ENCODE measurements at regions not wholly inside any gene's neighbourhood (a gene's known extent, or its start where the extent isn't known, plus 50 kb on each side); places are given as distances from the start of the nearest gene placed in this dataset.

- H3K27ac Mint-ChIP-seq: no peak overlapping the region
- H3K4me1 Mint-ChIP-seq: no peaks in the 10 kb centered on the region
- ATAC-seq (ENCODE audit: low read depth) (no peak), DNase-seq (ENCODE audit: low spot score in 2 of 2) (no peak)
- peaks cover 1% of the 10 kb centered on the region for H3K27me3 Mint-ChIP-seq
- H3K9me3 Mint-ChIP-seq: no peaks in the 10 kb centered on the region
- no peak overlapping the region for H3K4me3 Mint-ChIP-seq
- no peaks in the 10 kb centered on the region for H3K36me3 Mint-ChIP-seq
Measured at GRCh38 chr20:9981829-9982228, 53.0 kb upstream of the ANKEF1 start.

DNA sequence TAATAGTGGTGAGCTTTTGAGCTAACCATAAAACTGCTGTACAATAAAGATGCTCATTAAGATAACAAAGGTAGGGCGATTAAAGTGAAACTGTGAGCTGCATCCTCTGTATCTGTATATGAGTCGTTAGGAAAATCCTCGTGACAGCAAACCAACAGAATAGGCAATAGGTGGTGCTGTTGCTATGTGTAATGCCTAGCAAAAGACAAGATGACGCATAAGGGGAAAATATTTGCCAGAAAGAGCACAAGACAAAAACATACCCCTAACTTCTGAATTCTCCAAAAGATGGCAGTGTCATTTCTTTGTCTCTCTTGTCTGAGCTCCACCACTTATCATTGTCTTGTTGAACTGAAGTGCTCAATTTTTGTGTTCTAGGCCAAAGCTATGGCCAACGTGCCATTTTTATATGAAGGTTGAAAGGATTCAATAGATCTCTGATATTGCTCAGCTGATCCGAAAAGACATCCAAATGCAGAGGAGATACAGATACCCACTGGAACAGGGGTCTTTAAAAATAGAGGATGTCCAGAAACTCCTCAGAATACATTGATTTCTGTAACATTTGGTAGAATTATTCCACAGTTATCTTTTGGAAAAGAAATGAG lies 56.3 kb upstream of the ANKEF1 start:
- DNase-seq (ENCODE audit: low spot score in 2 of 2) (peak; percentile 12 to 37), ATAC-seq (ENCODE audit: low read depth) (peak; percentile 89)
- Mint-ChIP-seq H3K27me3 (peaks cover 1% of the 10 kb centered on the region), H3K36me3 (no peaks in the 10 kb centered on the region), H3K4me1 (no peaks in the 10 kb centered on the region), H3K4me3 (no peak overlapping the region), H3K27ac (no peak overlapping the region), H3K9me3 (no peaks in the 10 kb centered on the region)

DNA sequence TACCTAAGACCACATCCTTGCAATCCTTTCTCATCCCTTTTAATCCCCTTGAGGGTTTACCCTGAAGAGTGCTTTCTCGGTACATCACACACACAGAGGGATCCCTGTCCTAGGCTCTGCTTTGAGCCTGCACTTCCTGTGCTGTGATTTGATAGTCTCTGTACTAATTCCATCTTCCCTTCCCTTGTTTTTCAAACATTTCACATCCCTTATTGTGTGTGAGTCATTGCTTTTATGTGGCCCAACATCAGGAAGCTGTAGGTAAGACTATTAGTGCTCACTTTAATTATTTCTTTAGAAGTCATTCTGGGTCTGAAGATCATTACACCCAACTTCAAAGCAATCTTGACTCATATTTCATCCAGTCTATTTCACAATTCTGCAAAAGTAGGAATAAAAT lies 57.2 kb upstream of the ANKEF1 start:
- H3K4me3 Mint-ChIP-seq: no peak overlapping the region
- no peaks in the 10 kb centered on the region for H3K4me1 Mint-ChIP-seq
- no peak overlapping the region for H3K27ac Mint-ChIP-seq
- DNase-seq (ENCODE audit: low spot score in 2 of 2) (no peak), ATAC-seq (ENCODE audit: low read depth) (no peak)
- peaks cover 2% of the 10 kb centered on the region for H3K27me3 Mint-ChIP-seq
- no peaks in the 10 kb centered on the region for H3K9me3 Mint-ChIP-seq
- H3K36me3 Mint-ChIP-seq: no peaks in the 10 kb centered on the region

- ATAC-seq (ENCODE audit: low read depth): no peak
- peaks cover 3% of the 10 kb centered on the region for H3K27me3 Mint-ChIP-seq
- H3K9me3 Mint-ChIP-seq: no peaks in the 10 kb centered on the region
- no peak overlapping the region for H3K27ac Mint-ChIP-seq
- no peaks in the 10 kb centered on the region for H3K4me1 Mint-ChIP-seq
- no peaks in the 10 kb centered on the region for H3K36me3 Mint-ChIP-seq
- DNase-seq (ENCODE audit: low spot score in 2 of 2): no peak
- no peak overlapping the region for H3K4me3 Mint-ChIP-seq
Measured at GRCh38 chr20:9974324-9974723, 60.5 kb upstream of the ANKEF1 start.

GRCh38 chr20:9971746-9972145 lies 63.0 kb upstream of the ANKEF1 start:
- DNase-seq (ENCODE audit: low spot score in 2 of 2) (no peak), ATAC-seq (ENCODE audit: low read depth) (no peak)
- Mint-ChIP-seq H3K4me1 (no peaks in the 10 kb centered on the region), H3K36me3 (no peaks in the 10 kb centered on the region), H3K27ac (no peak overlapping the region), H3K27me3 (peaks cover 2% of the 10 kb centered on the region), H3K9me3 (no peaks in the 10 kb centered on the region), H3K4me3 (no peak overlapping the region)

DNA sequence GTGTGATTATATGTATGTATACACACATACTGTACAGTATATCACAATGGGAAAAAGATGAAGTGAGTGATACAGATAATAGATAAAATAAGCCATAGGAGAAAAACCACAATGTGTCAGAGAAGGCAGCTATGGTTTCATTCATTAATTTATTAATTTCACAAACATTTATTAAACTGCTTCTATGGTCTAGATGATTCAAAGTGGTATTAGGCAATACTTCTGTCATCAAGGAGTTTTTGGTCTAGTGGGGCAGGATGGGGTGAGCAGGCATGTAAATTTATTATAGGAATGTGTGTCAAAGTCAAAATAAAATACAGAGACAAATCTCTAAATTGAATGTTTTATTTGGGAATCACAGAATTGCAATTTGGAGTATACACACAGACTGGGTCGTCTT lies 65.2 kb upstream of the ANKEF1 start:
- Mint-ChIP-seq H3K4me3 (no peak overlapping the region), H3K27me3 (peaks cover 5% of the 10 kb centered on the region), H3K36me3 (no peaks in the 10 kb centered on the region), H3K9me3 (peaks cover 2% of the 10 kb centered on the region), H3K27ac (no peak overlapping the region), H3K4me1 (no peaks in the 10 kb centered on the region)
- DNase-seq (ENCODE audit: low spot score in 2 of 2): no peak
- no peak for ATAC-seq (ENCODE audit: low read depth)

DNA sequence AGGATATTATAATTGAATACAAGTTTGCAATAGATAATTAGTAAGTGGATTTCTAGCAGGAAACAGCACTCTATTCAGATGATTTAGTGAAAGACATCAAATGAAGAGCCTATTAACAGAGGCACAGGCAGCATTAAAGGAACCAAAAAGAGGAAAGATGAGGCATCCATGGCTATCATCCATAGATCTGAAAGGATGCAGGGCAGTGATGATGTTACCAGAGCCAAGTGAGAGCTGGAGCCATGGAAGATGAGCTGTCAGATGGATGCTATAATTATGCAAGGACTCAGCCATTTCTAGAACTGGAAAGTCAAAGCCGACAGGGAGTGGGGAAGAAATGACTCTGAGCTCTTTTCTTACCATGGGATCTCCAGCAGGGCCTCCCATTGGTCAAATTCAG lies 66.8 kb upstream of the ANKEF1 start:
- Mint-ChIP-seq H3K27me3 (peaks cover 7% of the 10 kb centered on the region), H3K4me1 (no peaks in the 10 kb centered on the region), H3K4me3 (no peak overlapping the region), H3K27ac (no peak overlapping the region), H3K36me3 (no peaks in the 10 kb centered on the region), H3K9me3 (peaks cover 2% of the 10 kb centered on the region)
- ATAC-seq (ENCODE audit: low read depth): no peak
- DNase-seq (ENCODE audit: low spot score in 2 of 2): no peak

DNA sequence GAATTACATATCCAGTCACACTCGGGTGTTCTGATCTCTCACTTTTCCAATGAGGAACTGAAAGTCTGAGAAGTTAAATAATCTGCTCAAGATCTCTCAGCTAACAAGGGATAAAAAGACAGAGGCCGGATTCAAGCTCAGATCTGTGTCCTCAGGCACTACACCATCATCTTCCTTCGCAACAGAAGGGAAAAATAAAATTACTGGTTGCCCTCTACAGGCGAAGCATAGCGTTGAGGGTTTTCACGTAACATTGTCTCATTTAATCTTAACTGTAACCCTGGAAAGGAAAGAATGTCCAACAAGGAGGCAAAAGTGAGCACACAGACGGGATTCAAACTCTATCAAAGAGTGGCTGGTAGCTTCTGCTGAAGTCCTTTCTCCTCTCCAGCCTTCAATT lies 67.8 kb upstream of the ANKEF1 start:
- H3K9me3 Mint-ChIP-seq: peaks cover 2% of the 10 kb centered on the region
- DNase-seq (ENCODE audit: low spot score in 2 of 2) (no peak), ATAC-seq (ENCODE audit: low read depth) (no peak)
- H3K27me3 Mint-ChIP-seq: peaks cover 6% of the 10 kb centered on the region
- no peaks in the 10 kb centered on the region for H3K36me3 Mint-ChIP-seq
- no peaks in the 10 kb centered on the region for H3K4me1 Mint-ChIP-seq
- H3K4me3 Mint-ChIP-seq: no peak overlapping the region
- H3K27ac Mint-ChIP-seq: no peak overlapping the region

DNA sequence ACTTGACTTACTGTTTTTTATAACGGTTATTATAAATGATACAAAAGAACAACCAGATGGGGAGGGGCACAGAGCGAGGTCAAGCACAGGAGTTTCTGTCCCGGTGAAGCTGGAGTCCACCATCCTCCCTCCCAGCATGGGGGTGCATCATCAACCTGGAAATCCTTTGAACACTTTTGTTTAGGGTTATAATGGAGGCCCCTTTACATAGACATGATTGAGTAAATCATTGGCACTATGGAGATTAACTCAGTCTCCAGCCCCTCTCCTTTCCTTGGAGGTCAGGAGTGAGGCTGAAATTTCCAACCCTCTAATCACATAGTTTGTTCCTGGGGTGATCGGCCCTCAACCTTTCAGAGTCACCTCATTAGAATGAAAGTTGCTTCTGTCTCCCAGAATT lies 71.8 kb upstream of the ANKEF1 start:
- ATAC-seq (ENCODE audit: low read depth) (no peak), DNase-seq (ENCODE audit: low spot score in 2 of 2) (no peak)
- peaks cover 2% of the 10 kb centered on the region for H3K9me3 Mint-ChIP-seq
- no peak overlapping the region for H3K4me3 Mint-ChIP-seq
- no peaks in the 10 kb centered on the region for H3K36me3 Mint-ChIP-seq
- no peak overlapping the region for H3K27ac Mint-ChIP-seq
- H3K27me3 Mint-ChIP-seq: peaks cover 6% of the 10 kb centered on the region
- no peaks in the 10 kb centered on the region for H3K4me1 Mint-ChIP-seq

GRCh38 chr20:9958693-9959092 lies 76.1 kb upstream of the ANKEF1 start:
- H3K9me3 Mint-ChIP-seq: peaks cover 1% of the 10 kb centered on the region
- no peak for ATAC-seq (ENCODE audit: low read depth)

GRCh38 chr20:9955646-9956045 lies 79.1 kb upstream of the ANKEF1 start:
- no peak for DNase-seq (ENCODE audit: low spot score in 2 of 2)
- peaks cover 1% of the 10 kb centered on the region for H3K9me3 Mint-ChIP-seq
- no peaks in the 10 kb centered on the region for H3K36me3 Mint-ChIP-seq
- no peak overlapping the region for H3K27ac Mint-ChIP-seq
- no peak overlapping the region for H3K4me3 Mint-ChIP-seq
- H3K27me3 Mint-ChIP-seq: peaks cover 7% of the 10 kb centered on the region
- no peak for ATAC-seq (ENCODE audit: low read depth)
- H3K4me1 Mint-ChIP-seq: no peaks in the 10 kb centered on the region

More at GRCh38 chr20:9958693-9959092, 76.1 kb upstream of the ANKEF1 start:
- Mint-ChIP-seq H3K36me3 (no peaks in the 10 kb centered on the region), H3K4me3 (no peak overlapping the region), H3K27me3 (peaks cover 2% of the 10 kb centered on the region), H3K4me1 (no peaks in the 10 kb centered on the region), H3K27ac (no peak overlapping the region)
- no peak for DNase-seq (ENCODE audit: low spot score in 2 of 2)

DNA sequence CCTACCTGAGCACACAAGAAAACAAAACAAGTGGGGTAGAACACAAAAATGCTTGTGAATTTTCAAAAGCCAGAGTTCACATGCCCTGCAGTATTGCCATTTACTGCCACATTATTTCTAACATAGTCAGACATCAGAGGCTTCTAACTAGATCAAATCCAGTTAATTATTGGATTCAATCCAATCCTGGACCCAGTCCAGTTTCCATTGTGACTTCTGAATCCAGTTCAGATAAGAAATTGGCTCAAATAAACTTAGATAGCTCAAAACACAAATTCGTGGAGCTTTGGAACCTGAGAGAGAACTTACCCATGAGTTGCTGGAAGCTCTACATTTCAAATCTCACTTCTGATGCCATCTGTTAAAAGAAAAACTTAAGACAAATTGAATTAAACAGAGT lies 85.2 kb upstream of the ANKEF1 start:
- H3K27me3 Mint-ChIP-seq: peaks cover 6% of the 10 kb centered on the region
- ATAC-seq (ENCODE audit: low read depth) (no peak), DNase-seq (ENCODE audit: low spot score in 2 of 2) (no peak)
- H3K4me3 Mint-ChIP-seq: no peak overlapping the region
- H3K27ac Mint-ChIP-seq: no peak overlapping the region
- H3K36me3 Mint-ChIP-seq: no peaks in the 10 kb centered on the region
- no peaks in the 10 kb centered on the region for H3K9me3 Mint-ChIP-seq
- no peaks in the 10 kb centered on the region for H3K4me1 Mint-ChIP-seq

DNA sequence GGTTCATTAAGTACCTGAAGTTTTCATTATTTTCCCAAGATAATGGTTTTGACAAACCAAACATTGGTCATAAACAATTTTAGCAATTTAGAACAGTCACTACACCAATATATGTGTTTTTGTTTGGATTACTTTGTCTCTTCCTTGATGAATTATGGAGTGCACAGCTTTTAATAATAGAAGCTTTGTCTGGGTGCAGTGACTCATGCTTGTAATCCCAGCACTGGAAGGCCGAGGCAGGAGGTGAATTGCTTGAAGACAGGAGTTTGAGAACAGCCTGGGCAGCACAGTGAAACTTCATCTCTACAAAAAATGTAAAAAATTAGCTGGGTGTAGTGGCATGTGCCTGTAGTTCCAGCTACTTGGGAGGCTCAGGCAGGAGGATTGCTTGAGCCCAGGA lies 89.4 kb upstream of the ANKEF1 start:
- Mint-ChIP-seq H3K4me1 (no peaks in the 10 kb centered on the region), H3K36me3 (no peaks in the 10 kb centered on the region), H3K27me3 (no peaks in the 10 kb centered on the region), H3K9me3 (no peaks in the 10 kb centered on the region), H3K4me3 (no peak overlapping the region), H3K27ac (no peak overlapping the region)
- no peak for DNase-seq (ENCODE audit: low spot score in 2 of 2)
- ATAC-seq (ENCODE audit: low read depth): no peak

- no peak overlapping the region for H3K4me3 Mint-ChIP-seq
- H3K27ac Mint-ChIP-seq: no peak overlapping the region
- no peaks in the 10 kb centered on the region for H3K36me3 Mint-ChIP-seq
Measured at GRCh38 chr20:9942736-9943135, 92.1 kb upstream of the ANKEF1 start.

GRCh38 chr20:9940329-9940728 lies 94.5 kb upstream of the ANKEF1 start:
- ATAC-seq (ENCODE audit: low read depth) (no peak), DNase-seq (ENCODE audit: low spot score in 2 of 2) (no peak)
- no peaks in the 10 kb centered on the region for H3K4me1 Mint-ChIP-seq
- H3K36me3 Mint-ChIP-seq: no peaks in the 10 kb centered on the region
- no peak overlapping the region for H3K27ac Mint-ChIP-seq
- H3K4me3 Mint-ChIP-seq: no peak overlapping the region
- H3K9me3 Mint-ChIP-seq: peaks cover 2% of the 10 kb centered on the region
- no peaks in the 10 kb centered on the region for H3K27me3 Mint-ChIP-seq

More at GRCh38 chr20:9942736-9943135, 92.1 kb upstream of the ANKEF1 start:
- ATAC-seq (ENCODE audit: low read depth) (no peak), DNase-seq (ENCODE audit: low spot score in 2 of 2) (no peak)
- Mint-ChIP-seq H3K9me3 (peaks cover 2% of the 10 kb centered on the region), H3K4me1 (no peaks in the 10 kb centered on the region), H3K27me3 (no peaks in the 10 kb centered on the region)
